ENCODE measurements at regions not wholly inside any gene's neighbourhood (a gene's known extent, or its start where the extent isn't known, plus 50 kb on each side); places are given as distances from the start of the nearest gene placed in this dataset.

- 90 to 97% methylated on average over 1 of the region's 1 CpG for WGBS, 2 donors
- DNase-seq (ENCODE audit: low spot score in 2 of 2): no peak
- no peak overlapping the region for H3K4me3 ChIP-seq (ENCODE audit: low read depth, poor library complexity, severe bottlenecking)
- intact Hi-C loops (cut with DNase I; ENCODE audit: low total_unique reads): no loop called here
- TF ChIP-seq CTCF (IDR thresholded peaks at IDR 0.05) (no peak), POLR2A (IDR thresholded peaks at IDR 0.05) (no peak)
Observed at GRCh38 chr3:146382386-146382785, 87.0 kb downstream of the PLSCR2 start.

DNA sequence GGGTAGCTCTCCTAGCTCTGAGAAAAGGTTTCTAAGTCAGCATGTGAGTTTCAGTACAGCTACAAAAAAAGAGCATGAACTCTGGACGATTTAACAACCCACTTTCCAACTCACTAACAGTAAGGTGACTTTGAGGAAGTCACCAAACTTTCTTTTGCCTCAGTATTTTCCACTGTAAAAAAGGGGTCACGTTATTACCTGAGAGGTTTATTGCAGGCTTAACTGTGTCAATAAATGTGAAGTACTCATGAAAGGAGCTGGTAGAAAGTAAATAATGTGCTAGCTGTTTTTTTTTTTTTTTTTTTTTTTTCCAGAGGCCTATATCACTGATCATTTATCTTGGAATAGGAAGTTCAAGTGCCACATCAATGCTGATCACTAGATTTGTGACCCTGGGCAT is 89.3 kb downstream of the PLSCR2 start:
- TF ChIP-seq POLR2A (IDR thresholded peaks at IDR 0.05) (no peak), CTCF (IDR thresholded peaks at IDR 0.05) (no peak)
- no peak for DNase-seq (ENCODE audit: low spot score in 2 of 2)
- 50 to 69% methylated on average over 2 of the region's 2 CpGs for WGBS, 2 donors
- intact Hi-C loops (cut with DNase I; ENCODE audit: low total_unique reads): no loop called here
- no peak overlapping the region for H3K4me3 ChIP-seq (ENCODE audit: low read depth, poor library complexity, severe bottlenecking)

DNA sequence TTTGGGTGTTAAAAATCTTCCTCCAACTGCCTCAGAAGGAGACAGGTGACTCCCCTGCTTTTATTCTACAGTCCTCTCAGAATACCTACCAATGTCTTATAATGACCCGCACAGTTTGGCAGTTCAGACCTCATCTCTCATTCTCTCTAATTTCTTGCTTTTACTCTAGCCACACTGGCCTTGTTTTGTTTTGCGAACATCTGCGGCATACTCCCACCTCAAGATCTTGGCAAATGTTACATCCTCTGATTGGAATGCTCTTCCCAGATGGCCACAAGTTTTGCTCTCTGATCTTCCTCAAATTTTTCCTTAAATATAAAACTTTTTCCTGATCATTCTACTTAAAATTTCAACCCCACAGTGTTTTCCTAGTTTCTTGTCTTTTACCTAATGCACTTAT is 94.1 kb downstream of the PLSCR2 start:
- no peak for DNase-seq (ENCODE audit: low spot score in 2 of 2)
- H3K4me3 ChIP-seq (ENCODE audit: low read depth, poor library complexity, severe bottlenecking): no peak overlapping the region
- TF ChIP-seq CTCF (IDR thresholded peaks at IDR 0.05) (no peak), POLR2A (IDR thresholded peaks at IDR 0.05) (no peak)
- 76 to 79% methylated on average over 3 of the region's 3 CpGs for WGBS, 2 donors
- intact Hi-C loops (cut with DNase I; ENCODE audit: low total_unique reads): no loop called here

DNA sequence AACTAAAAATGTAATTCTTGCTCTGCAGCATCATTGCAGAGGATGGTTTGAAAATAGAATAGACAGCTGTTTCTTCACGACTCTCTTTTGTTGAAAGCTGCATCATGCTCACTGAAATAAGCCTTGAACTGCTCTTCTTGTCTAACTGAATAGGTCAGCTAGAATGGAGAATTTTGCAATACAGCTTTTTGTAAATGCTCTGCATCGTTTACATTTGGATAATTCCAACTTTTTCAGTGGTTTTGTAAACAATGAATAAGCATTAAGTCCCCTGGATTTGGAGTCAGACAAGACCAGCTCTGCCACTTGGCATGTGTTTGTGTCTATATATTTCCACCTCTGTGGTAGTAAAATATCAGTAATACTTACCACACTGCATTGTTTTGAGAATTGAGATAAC is 95.2 kb downstream of the PLSCR2 start:
- intact Hi-C loops (cut with DNase I; ENCODE audit: low total_unique reads): no loop called here
- no peak for DNase-seq (ENCODE audit: low spot score in 2 of 2)

DNA sequence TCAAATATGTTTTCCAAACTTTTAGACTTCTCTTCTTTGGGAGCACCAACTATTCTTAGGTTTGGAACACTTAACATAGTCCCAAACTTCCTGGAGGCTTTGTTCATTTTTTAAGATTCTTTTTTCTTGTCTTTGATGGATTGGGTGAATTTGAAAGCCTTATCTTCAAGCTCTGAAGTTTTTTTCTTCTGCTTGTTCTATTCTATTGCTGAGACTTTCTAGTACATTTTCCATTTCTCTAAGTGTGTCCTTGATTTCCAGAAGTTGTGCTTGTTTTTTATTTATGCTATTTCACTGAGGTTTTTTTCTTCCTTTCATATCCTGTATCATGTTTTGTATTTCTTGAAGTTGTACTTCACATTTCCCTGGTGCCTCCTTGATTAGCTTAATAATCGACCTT is 97.5 kb downstream of the PLSCR2 start:
- intact Hi-C loops (cut with DNase I; ENCODE audit: low total_unique reads): no loop called here
- DNase-seq (ENCODE audit: low spot score in 2 of 2): no peak
- no peak overlapping the region for H3K4me3 ChIP-seq (ENCODE audit: low read depth, poor library complexity, severe bottlenecking)
- 60 to 70% methylated on average over 1 of the region's 1 CpG for WGBS, 2 donors
- TF ChIP-seq POLR2A (IDR thresholded peaks at IDR 0.05) (no peak), CTCF (IDR thresholded peaks at IDR 0.05) (no peak)

More for the DNA sequence above, 95.2 kb downstream of the PLSCR2 start:
- H3K4me3 ChIP-seq (ENCODE audit: low read depth, poor library complexity, severe bottlenecking): no peak overlapping the region
- 51 to 63% methylated on average over 2 of the region's 2 CpGs for WGBS, 2 donors
- no peak for TF ChIP-seq POLR2A (IDR thresholded peaks at IDR 0.05)

DNA sequence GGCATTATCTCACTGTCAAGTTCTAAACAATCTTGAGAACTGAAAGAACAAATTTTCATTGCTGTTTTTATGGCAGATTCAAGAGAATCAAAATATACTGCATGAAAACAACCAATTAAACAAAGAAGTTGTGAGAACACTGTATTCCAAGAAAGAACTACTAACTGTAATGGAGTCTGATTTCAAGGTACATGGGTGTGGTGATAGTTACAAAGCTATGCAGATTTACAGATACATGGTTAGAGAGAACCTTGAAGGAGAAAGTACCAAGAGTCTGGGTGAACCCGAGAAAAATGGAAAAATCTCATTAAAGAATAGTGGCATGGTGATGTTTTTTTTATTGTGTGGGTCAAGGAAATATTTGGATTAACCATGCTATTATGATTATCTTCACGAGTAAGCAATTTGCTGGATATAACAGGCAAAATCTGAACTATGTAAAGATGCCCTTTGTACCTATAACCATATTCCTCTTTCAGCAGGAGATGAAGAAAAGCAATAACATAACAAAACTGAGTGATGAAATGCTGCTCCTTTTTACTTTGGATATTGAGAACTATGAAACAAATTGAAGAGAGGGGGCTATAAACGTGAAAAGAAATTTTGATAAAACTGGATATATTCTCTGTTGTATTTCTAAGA is 100.4 kb downstream of the PLSCR2 start:
- WGBS, 2 donors: 73% methylated on average over 3 of the region's 3 CpGs
- DNase-seq (ENCODE audit: low spot score in 2 of 2): no peak
- intact Hi-C loops (cut with DNase I; ENCODE audit: low total_unique reads): no loop called here
- H3K4me3 ChIP-seq (ENCODE audit: low read depth, poor library complexity, severe bottlenecking): no peak overlapping the region
- TF ChIP-seq POLR2A (IDR thresholded peaks at IDR 0.05) (no peak), CTCF (IDR thresholded peaks at IDR 0.05) (no peak)
